SKM-1 treated with dmso at 0.1 percent for 144 hours (cell line): ENCODE measurements at regions not wholly inside any gene's neighbourhood (a gene's known extent, or its start where the extent isn't known, plus 50 kb on each side); places are given as distances from the start of the nearest gene placed in this dataset.
"Not testable (repeated sequence)": the region's sequence is repeated elsewhere in the genome, so short reads cannot be mapped to it uniquely, and the experiment has no call there.

Experiments used
- DNase-seq: peaks from one replicate; lab custom pipeline; 2025; ENCODE audit not compliant: unreplicated experiment; lab: John Stamatoyannopoulos, UW

DNA sequence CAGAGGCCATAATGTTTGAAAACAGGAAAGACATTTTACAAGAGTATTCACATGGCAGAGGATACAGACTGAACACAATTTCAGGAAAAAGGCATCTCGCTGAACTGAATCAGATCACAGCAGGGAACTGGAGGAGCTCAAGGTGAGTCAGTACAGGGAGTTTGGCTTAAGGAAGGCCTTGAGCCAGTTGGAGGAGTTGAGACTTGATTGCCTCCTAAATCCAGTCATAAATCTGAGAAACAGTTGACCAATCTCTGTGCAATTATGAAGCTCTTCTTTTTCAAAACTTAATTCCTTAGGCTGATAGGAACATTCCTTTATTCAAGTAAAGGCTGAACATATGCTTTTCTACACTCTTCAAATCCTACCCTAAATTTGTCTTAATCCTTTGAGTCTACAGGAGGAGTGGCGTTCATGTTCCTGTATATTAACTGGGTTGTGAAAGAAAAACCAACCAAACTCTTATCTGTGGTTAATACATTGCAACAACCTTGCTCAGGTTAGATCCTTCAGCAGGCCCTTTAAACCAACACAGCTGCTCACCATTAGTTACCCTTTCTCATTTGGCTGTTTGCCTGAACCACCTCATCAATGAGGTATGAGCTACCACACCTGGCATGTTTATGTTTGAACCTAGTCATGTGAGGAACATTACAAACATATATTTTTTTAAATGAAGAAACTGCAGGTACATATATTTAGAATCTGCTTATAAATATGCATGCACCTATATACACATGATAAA is 404.1 kb upstream of the ATP11B start:
- DNase-seq: no peak

DNA sequence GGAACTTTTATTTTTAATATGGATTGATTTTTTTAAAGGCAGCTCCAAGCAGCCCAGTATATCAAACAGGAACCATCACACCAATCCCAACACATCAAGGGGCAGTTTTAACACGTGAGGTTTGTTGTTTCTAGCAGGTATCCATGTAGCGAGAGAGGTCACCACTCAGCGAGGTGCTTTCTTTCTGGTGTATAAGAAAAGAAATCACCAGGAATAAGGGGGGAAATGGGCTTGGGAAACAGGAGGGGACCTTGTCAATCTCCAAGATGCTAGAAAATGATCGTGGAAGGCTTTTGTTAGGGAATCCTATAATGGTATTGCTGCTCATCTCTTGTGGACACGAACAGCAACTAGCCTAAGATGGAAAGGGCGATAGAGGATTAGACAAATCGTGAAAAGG is 402.9 kb upstream of the ATP11B start:
- no peak for DNase-seq

DNA sequence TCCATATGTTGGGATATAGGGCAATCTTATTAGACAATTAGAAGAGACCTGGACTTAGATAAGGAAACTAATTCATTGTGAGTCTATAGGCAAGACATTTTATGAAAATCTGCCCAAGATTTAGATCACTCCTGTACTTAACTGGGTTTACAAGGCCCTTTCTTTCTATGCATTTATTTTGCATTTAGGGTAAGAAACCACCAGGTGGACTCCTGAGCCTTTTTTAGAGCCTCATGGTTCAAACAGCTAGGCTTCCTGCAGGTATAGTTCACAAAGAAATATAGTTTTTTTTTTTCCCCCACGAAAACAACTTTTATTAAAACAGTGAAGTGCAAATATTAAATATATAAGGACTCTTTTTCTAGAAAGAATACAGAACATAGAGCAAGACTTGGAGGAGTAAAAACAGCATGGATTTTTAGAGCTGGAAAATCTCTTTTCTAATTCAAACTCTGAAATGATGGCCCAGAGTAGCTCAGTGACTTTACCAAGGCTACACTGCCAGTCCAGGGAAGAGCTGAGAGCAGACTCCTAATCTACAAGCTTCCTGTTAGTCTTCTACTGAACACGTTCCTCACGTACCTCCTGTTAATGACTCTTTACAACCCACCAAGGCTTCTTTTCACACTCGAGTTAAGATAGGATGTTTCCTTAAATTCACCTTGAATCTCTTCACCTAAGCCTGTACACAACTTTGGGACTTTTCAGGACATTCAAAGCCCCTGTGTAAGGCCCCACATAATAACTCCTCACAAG is 400.9 kb upstream of the ATP11B start:
- no peak for DNase-seq

DNA sequence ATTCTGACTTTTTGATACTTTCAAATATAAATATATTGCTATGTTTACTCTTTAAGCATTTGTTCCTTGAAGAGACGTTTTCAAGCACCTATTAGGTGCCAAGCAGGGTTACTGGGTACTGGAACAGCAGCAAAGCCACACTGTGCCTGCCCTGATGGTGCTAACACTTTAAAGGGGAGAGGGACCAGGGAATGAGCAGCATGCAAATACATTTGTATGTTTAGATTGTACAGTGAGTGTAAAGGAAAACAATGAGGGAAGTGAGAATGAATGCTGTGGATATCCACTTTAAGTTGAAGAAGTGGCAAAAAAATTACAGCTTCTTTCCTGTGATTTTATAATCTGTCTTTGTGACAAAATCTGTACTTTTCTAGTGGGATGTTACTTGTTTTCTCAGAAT is 400.2 kb upstream of the ATP11B start:
- DNase-seq: no peak

DNA sequence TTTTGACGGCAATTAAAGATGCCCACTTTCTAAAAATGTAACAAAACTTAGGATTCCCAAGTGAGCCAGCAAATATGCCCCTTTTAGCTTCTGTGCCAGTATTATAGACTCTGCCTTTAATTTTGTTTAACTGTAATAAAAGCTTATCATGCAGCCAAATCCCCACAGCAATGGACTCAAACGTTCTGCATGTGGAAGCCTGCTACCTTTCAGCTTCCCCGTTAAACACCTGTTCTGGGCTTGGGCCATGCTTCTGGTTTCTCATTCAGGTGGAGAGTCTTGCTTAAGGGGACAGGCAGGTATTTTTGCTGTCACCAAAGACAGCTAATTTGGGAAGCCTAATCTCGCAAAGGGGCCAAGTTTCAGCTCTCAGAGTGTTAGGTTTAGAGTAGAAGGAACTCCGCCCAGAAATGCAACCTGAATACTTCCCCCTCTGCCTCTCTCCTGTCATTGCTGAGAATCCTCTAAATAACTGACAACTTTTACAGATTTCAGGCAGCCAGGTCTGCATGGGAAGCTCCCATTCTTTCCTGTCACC is 399.4 kb upstream of the ATP11B start:
- DNase-seq: no peak

DNA sequence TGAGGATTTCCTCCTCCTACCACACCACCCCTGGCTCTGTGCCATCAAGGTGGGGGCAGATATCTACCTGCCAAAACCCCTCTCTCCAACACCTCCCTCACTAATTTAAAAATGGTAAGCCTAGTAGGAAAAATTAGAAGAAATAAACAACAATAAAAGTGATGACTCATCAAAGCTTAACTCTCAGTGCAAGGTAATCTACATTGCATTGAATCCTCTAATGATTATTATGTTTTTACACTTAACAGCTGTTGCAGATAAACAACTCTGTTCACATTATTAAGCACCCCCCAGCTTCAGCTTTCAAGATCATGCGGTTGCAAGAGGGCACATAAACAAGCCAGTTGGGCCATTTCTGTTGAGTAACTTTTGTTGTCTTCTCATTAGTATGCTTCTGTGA is 396.1 kb upstream of the ATP11B start:
- DNase-seq: no peak

DNA sequence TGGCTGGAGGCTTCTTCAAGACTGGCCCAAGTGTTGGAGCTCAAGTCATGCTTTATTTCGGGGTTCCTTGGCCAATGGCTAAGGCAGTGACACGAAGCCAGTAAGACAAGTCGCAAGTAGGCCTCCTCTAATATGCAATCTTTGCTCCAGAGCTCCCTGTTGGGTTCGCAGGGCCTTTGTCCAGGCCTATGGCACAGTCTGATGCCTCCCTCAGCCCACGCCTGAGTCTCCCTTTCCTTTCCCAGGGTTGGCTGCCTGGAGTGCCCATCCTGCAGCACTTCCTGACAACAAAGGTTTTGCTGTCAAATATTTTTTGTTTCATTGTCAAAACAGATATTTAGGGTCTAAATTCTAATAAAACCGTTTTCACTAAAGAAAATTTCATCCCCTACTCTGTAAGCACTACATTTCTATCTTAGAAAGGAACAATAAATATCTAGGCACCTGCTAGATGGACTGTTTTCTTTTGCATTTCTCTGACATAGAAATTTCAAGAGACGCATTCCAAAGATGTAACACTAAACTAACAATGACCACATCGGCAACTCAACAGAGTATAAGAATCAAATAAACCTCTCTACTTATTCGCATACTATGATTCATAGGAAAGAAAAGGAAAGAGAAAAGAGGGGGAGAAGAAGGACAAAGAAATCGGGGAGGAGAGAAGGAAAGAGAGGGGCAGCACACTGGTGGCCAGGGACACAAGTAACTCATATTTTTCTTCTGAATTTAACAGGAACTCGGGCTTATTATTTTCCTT is 393.1 kb upstream of the ATP11B start:
- DNase-seq: no peak

DNA sequence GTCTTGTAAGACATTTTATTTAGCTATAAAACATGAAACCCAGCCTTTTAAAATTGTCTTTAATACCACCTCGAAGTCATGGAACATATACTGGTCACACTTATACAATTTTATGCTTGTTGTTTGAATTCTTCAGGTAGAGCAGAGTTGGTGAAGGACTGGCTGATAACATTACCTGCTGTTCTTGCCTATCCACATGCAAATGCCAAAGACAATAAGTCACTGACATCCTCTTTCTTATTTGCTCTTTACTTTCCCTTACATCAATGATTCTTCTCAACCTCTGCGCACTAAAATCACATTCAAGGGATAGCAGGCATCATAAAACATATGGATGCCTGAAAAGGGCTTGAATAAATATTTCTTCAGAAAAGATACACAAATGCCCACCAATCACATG is 392.5 kb upstream of the ATP11B start:
- DNase-seq: no peak

DNA sequence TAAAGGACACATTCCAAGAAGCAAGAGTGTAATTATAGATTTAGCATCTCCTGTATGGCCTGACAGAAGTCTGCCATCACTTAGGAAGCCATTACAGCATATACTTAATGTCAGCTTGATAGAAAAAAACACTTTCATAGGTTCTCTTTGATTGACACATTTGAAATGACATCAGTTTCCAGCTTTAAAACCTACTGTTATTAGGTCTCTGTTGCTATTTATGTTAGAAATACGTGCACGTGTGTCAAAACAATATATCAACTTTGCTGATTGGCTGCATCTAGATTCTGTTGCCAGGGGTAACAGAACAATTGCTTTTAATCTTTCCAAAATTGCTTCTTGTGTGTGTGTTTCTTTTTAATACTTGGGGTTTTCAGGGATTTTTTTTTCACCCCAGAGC is 389.3 kb upstream of the ATP11B start:
- DNase-seq: no peak

GRCh38 chr3:182405759-182406158 is 387.5 kb upstream of the ATP11B start:
- DNase-seq: no peak

DNA sequence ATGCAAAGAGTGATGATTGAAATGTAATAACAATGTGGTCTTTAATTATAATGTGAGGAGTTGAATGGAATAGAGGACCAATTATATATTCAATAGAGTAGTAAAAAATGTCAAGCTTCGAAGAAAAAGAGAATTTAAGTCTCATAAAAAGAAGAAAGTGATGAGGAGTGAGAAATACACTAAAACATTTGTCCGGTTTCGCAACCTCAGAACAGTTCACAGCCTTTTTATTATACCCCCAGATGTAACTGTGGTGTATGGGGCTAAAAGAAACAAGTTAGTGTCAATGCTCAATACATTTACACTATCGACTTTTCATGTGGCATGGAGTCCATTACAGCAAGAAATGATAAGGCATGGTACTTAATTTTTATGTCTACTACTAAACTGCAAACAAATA is 386.5 kb upstream of the ATP11B start:
- no peak for DNase-seq

GRCh38 chr3:182410051-182410450 is 383.3 kb upstream of the ATP11B start:
- DNase-seq: no peak

DNA sequence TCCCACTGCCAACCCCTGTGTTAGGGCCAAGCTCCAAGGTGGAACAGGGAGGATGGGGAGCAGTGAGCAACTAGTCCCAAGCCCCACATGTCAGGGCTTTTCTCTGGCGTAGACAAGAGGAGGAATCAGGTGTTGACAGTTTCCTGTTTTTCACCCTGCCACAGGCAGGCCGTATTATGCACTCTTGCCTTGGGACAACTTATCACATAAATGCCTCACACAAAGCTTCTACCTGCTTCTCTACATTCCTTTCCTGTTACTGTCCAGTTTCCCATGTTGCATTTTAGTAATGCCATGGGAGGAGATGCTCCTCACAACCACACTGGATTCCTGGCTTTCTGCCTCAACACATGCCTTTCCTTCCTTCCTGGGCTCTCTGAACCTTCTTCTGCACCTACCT is 381.2 kb upstream of the ATP11B start:
- DNase-seq: no peak

DNA sequence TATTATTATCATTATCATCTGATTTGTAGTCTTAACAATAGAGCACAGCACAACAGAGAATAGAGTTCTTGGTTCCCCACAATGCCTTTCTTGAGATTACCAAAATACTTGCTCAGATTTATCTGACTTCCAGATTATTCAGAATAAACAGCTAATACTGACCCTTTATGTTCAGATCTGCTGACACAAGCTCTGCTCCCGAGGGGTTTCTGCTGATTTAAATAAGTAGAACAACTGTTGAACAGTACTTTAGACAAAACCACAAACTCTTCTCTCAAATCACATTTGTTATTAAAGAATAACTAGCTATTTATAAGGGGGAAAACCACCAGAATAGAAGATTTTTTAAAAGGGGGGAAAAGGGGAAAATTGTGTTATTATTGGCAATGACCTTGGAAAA is 380.2 kb upstream of the ATP11B start:
- no peak for DNase-seq

DNA sequence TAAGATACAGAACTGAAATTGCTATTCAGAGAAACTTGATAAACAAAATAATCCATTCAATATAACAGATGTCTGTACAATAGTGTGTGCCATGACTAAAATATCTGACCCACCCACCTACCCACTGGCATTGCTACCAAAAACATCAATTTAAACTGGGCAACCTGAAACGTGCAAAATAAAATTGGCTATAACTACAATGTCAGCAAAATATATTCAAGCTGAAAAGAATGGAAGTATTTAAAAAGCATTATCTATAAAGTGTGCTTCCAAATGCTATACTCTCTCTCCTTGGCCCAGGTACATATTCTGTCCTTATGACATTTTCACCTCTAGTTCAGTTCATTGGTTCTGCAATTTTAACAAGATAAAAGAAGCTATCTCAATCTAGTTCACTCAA is 379.6 kb upstream of the ATP11B start:
- DNase-seq: no peak

GRCh38 chr3:182414586-182414985 is 378.7 kb upstream of the ATP11B start:
- no peak for DNase-seq

- DNase-seq: no peak
Measured at GRCh38 chr3:182420741-182421140, 372.6 kb upstream of the ATP11B start.

- no peak for DNase-seq
Measured at GRCh38 chr3:182424006-182424405, 369.3 kb upstream of the ATP11B start.

DNA sequence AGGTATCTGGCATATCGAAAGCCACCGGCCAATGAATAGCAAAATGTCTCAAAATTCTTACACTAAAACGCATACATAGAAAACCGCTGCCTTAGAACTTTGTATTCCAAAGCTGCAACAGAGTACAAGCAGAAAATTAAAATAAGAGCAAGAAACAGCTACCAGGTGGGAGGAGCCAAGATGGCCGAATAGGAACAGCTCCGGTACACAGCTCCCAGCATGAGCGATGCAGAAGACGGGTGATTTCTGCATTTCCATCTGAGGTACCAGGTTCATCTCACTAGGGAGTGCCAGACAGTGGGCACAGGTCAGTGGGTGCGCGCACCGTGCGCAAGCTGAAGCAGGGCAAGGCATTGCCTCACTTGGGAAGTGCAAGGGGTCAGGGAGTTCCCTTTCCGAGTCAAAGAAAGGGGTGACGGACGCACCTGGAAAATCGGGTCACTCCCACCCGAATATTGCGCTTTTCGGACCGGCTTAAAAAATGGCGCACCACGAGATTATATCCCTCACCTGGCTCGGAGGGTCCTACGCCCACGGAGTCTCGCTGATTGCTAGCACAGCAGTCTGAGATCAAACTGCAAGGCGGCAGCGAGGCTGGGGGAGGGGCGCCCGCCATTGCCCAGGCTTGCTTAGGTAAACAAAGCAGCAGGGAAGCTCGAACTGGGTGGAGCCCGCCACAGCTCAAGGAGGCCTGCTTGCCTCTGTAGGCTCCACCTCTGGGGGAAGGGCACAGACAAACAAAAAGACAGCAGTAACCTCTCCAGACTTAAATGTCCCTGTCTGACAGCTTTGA is 367.2 kb upstream of the ATP11B start:
- DNase-seq: not testable (repeated sequence)

GRCh38 chr3:182431972-182432371 is 361.3 kb upstream of the ATP11B start:
- DNase-seq: not testable (repeated sequence)

DNA sequence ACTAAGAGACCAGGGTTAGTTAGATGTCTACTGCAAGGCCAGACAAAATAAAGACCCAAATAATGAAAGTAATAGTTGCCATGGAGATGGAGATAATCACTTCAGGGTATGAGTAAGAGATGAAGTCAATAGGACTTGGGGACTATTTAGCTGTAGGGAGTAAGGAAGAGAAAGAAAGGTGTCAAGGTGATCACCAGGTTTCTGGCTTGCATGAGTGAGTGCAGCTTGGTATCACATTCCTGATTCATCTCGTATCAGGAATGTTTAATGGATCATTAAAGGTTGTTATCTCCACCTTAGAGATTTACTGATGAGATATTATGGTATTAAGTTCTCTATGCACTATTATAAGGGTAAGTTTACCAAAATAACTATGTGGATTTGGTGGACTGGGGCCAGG is 357.4 kb upstream of the ATP11B start:
- no peak for DNase-seq
